HG02763 (cell line): ENCODE measurements at regions not wholly inside any gene's neighbourhood (a gene's known extent, or its start where the extent isn't known, plus 50 kb on each side); places are given as distances from the start of the nearest gene placed in this dataset.
"Not testable (repeated sequence)": the region's sequence is repeated elsewhere in the genome, so short reads cannot be mapped to it uniquely, and the experiment has no call there.

Experiments used
- ATAC-seq: cut with Tn5 transposase; IDR thresholded peaks from one replicate; pipeline ENCODE4 v1.9.1; 2021; ENCODE audit warnings: mild to moderate bottlenecking, moderate library complexity; ENCODE audit not compliant: unreplicated experiment

GRCh38 chr4:103887191-103887590, 167.4 kb upstream of the TACR3 start:
- ATAC-seq: no peak

GRCh38 chr4:103885152-103885551, 165.4 kb upstream of the TACR3 start:
- no peak for ATAC-seq

GRCh38 chr4:103867311-103867710, 147.5 kb upstream of the TACR3 start:
- no peak for ATAC-seq

GRCh38 chr4:103853627-103854026, 133.8 kb upstream of the TACR3 start:
- no peak for ATAC-seq

GRCh38 chr4:103853146-103853545, 133.4 kb upstream of the TACR3 start:
- ATAC-seq: no peak

- no peak for ATAC-seq
Measured at GRCh38 chr4:103845075-103845474, 125.3 kb upstream of the TACR3 start.

- ATAC-seq: no peak
Measured at GRCh38 chr4:103842637-103843239, 123.0 kb upstream of the TACR3 start.

GRCh38 chr4:103842076-103842475, 122.3 kb upstream of the TACR3 start:
- no peak for ATAC-seq

GRCh38 chr4:103810308-103810707, 90.5 kb upstream of the TACR3 start:
- not testable (repeated sequence) for ATAC-seq

- ATAC-seq: no peak
Measured at GRCh38 chr4:103802766-103803165, 83.0 kb upstream of the TACR3 start.

- no peak for ATAC-seq
Measured at GRCh38 chr4:103787057-103787456, 67.3 kb upstream of the TACR3 start.

GRCh38 chr4:103786593-103786992, 66.8 kb upstream of the TACR3 start:
- ATAC-seq: no peak

- ATAC-seq: peak; percentile 74
Measured at GRCh38 chr4:103786014-103786413, 66.2 kb upstream of the TACR3 start.

- no peak for ATAC-seq
Measured at GRCh38 chr4:103778221-103778620, 58.4 kb upstream of the TACR3 start.

GRCh38 chr4:103774326-103774825, 54.6 kb upstream of the TACR3 start:
- no peak for ATAC-seq

- no peak for ATAC-seq
Measured at GRCh38 chr4:103773691-103774231, 54.0 kb upstream of the TACR3 start.
